Karpas-422 (cell line): ENCODE measurements at regions not wholly inside any gene's neighbourhood (a gene's known extent, or its start where the extent isn't known, plus 50 kb on each side); places are given as distances from the start of the nearest gene placed in this dataset.
A peak's percentile ranks its signal among the peaks of the same experiment; 100 is the strongest.

Experiments
- DNase-seq: peaks from one replicate; pipeline ENCODE4 v3.0.0-alpha.2; 2015
- H2AFZ ChIP-seq: fragments of 200-600 bp; sonication (generic); 2 replicates; pipeline ENCODE4 v1.6.1; 2014; ENCODE audit warnings: antibody characterized with exemption, low read length, mixed read lengths
- H3K27ac ChIP-seq: fragments of 200-600 bp; sonication (generic); 2 replicates; pipeline ENCODE4 v1.5.1; 2014; ENCODE audit warnings: mild to moderate bottlenecking, low read length, moderate library complexity
- H3K27me3 ChIP-seq: fragments of 200-600 bp; sonication (generic); 2 replicates; pipeline ENCODE4 v1.6.1; 2014; ENCODE audit warnings: low read length, mixed read lengths
- H3K36me3 ChIP-seq: fragments of 200-600 bp; sonication (generic); 2 replicates; pipeline ENCODE4 v1.6.1; 2014; ENCODE audit warnings: low read length, mixed read lengths; ENCODE audit not compliant: insufficient read depth
- H3K4me1 ChIP-seq: fragments of 200-600 bp; sonication (generic); 2 replicates; pipeline ENCODE4 v1.6.1; 2014; ENCODE audit warnings: mild to moderate bottlenecking, low read length, mixed read lengths
- H3K4me2 ChIP-seq: fragments of 200-600 bp; sonication (generic); 2 replicates; pipeline ENCODE4 v1.6.1; 2014; ENCODE audit warnings: low read length, low read depth, mild to moderate bottlenecking; ENCODE audit not compliant: poor library complexity, severe bottlenecking
- H3K4me3 ChIP-seq: fragments of 200-600 bp; sonication (generic); 2 replicates; pipeline ENCODE4 v1.5.1; 2014; ENCODE audit warnings: mild to moderate bottlenecking, antibody characterized with exemption, low read length, mixed read lengths
- H3K79me2 ChIP-seq: fragments of 200-600 bp; sonication (generic); 2 replicates; pipeline ENCODE4 v1.6.1; 2014; ENCODE audit warnings: mild to moderate bottlenecking, low read length, mixed read lengths
- H3K9ac ChIP-seq: fragments of 200-600 bp; sonication (generic); 2 replicates; pipeline ENCODE4 v1.6.0; 2014; ENCODE audit warnings: low read length
- H3K9me2 ChIP-seq: fragments of 200-600 bp; sonication (generic), shearing (Covaris generic); replicated peaks from 2 replicates; pipeline ENCODE4 v1.6.0; 2014; ENCODE audit warnings: mild to moderate bottlenecking, low read length, moderate library complexity; ENCODE audit not compliant: insufficient read depth
- H3K9me3 ChIP-seq: fragments of 300-700, 200-600 bp; sonication (generic); 2 replicates; pipeline ENCODE4 v1.6.1; 2014; ENCODE audit warnings: low read length, mixed read lengths
- H4K20me1 ChIP-seq: fragments of 200-600 bp; sonication (generic); 2 replicates; pipeline ENCODE4 v1.6.1; 2014; ENCODE audit warnings: mild to moderate bottlenecking, antibody characterized with exemption, low read length, low read depth; ENCODE audit not compliant: insufficient read depth

GRCh38 chr7:81604075-81604807 lies 165.6 kb downstream of the HGF start:
- Histone ChIP-seq H3K9me2 (no peaks in the 10 kb centered on the region), H3K4me3 (no peak overlapping the region), H3K27ac (no peak overlapping the region), H3K9ac (no peak overlapping the region), H3K9me3 (peaks cover 44% of the 10 kb centered on the region), H3K4me2 (no peak overlapping the region), H4K20me1 (no peaks in the 10 kb centered on the region), H2AFZ (no peak overlapping the region), H3K79me2 (no peaks in the 10 kb centered on the region), H3K27me3 (no peaks in the 10 kb centered on the region), H3K4me1 (no peaks in the 10 kb centered on the region), H3K36me3 (no peaks in the 10 kb centered on the region)
- DNase-seq = no peak

GRCh38 chr7:81600608-81601007 lies 169.2 kb downstream of the HGF start:
- Histone ChIP-seq H3K27ac (no peak overlapping the region), H3K4me2 (no peak overlapping the region), H4K20me1 (no peaks in the 10 kb centered on the region), H2AFZ (no peak overlapping the region), H3K9me2 (no peaks in the 10 kb centered on the region), H3K4me3 (no peak overlapping the region), H3K9ac (no peak overlapping the region), H3K9me3 (peaks cover 43% of the 10 kb centered on the region), H3K36me3 (no peaks in the 10 kb centered on the region), H3K4me1 (no peaks in the 10 kb centered on the region), H3K79me2 (no peaks in the 10 kb centered on the region), H3K27me3 (no peaks in the 10 kb centered on the region)
- DNase-seq = no peak

- Histone ChIP-seq H3K9me2 (no peaks in the 10 kb centered on the region), H3K4me3 (no peak overlapping the region), H3K79me2 (no peaks in the 10 kb centered on the region), H3K4me2 (no peak overlapping the region), H2AFZ (no peak overlapping the region), H3K27ac (no peak overlapping the region), H4K20me1 (no peaks in the 10 kb centered on the region), H3K4me1 (no peaks in the 10 kb centered on the region), H3K9me3 (peaks cover 30% of the 10 kb centered on the region), H3K9ac (no peak overlapping the region), H3K36me3 (no peaks in the 10 kb centered on the region), H3K27me3 (no peaks in the 10 kb centered on the region)
- DNase-seq = no peak
These were observed 170.9 kb downstream of the HGF start for GRCh38 chr7:81598951-81599350.

- H3K4me2 ChIP-seq = no peak overlapping the region
- H3K4me1 ChIP-seq = no peaks in the 10 kb centered on the region
- H3K9me3 ChIP-seq = peaks cover 14% of the 10 kb centered on the region; the same call in 1 of the 2 replicates
- H4K20me1 ChIP-seq = no peaks in the 10 kb centered on the region
- no peak overlapping the region for H2AFZ ChIP-seq
- H3K27me3 ChIP-seq = no peaks in the 10 kb centered on the region
- H3K9ac ChIP-seq = no peak overlapping the region
- no peak for DNase-seq
- H3K9me2 ChIP-seq = no peaks in the 10 kb centered on the region
- H3K36me3 ChIP-seq = no peaks in the 10 kb centered on the region
- H3K27ac ChIP-seq = no peak overlapping the region
- H3K79me2 ChIP-seq = no peaks in the 10 kb centered on the region
- no peak overlapping the region for H3K4me3 ChIP-seq
These were observed 175.1 kb downstream of the HGF start for GRCh38 chr7:81594767-81595166.

GRCh38 chr7:81590131-81590530 lies 179.7 kb downstream of the HGF start:
- H3K27ac ChIP-seq = no peak overlapping the region
- no peak overlapping the region for H3K4me2 ChIP-seq
- H3K79me2 ChIP-seq = no peaks in the 10 kb centered on the region
- H3K9ac ChIP-seq = no peak overlapping the region
- H3K4me3 ChIP-seq = no peak overlapping the region
- H3K4me1 ChIP-seq = no peaks in the 10 kb centered on the region
- H4K20me1 ChIP-seq = no peaks in the 10 kb centered on the region
- no peaks in the 10 kb centered on the region for H3K27me3 ChIP-seq
- H3K9me3 ChIP-seq = peaks cover 15% of the 10 kb centered on the region
- DNase-seq = no peak
- H3K9me2 ChIP-seq = no peaks in the 10 kb centered on the region
- no peaks in the 10 kb centered on the region for H3K36me3 ChIP-seq
- no peak overlapping the region for H2AFZ ChIP-seq

- no peak for DNase-seq
- no peaks in the 10 kb centered on the region for H4K20me1 ChIP-seq
- H3K9me2 ChIP-seq = no peaks in the 10 kb centered on the region
- H3K4me3 ChIP-seq = no peak overlapping the region
- H3K79me2 ChIP-seq = no peaks in the 10 kb centered on the region
- no peaks in the 10 kb centered on the region for H3K27me3 ChIP-seq
- no peaks in the 10 kb centered on the region for H3K36me3 ChIP-seq
- no peak overlapping the region for H3K27ac ChIP-seq
- no peak overlapping the region for H2AFZ ChIP-seq
- no peak overlapping the region for H3K9ac ChIP-seq
- H3K9me3 ChIP-seq = peaks cover 35% of the 10 kb centered on the region
- no peaks in the 10 kb centered on the region for H3K4me1 ChIP-seq
- no peak overlapping the region for H3K4me2 ChIP-seq
These were observed 185.2 kb downstream of the HGF start for GRCh38 chr7:81584667-81585066.

- no peak overlapping the region for H2AFZ ChIP-seq
- H3K4me1 ChIP-seq = no peaks in the 10 kb centered on the region
- H3K9me2 ChIP-seq = no peaks in the 10 kb centered on the region
- no peaks in the 10 kb centered on the region for H3K36me3 ChIP-seq
- H4K20me1 ChIP-seq = no peaks in the 10 kb centered on the region
- H3K4me2 ChIP-seq = no peak overlapping the region
- no peak overlapping the region for H3K4me3 ChIP-seq
- H3K27ac ChIP-seq = no peak overlapping the region
- peaks cover 36% of the 10 kb centered on the region for H3K9me3 ChIP-seq
- H3K9ac ChIP-seq = no peak overlapping the region
- no peaks in the 10 kb centered on the region for H3K79me2 ChIP-seq
- H3K27me3 ChIP-seq = no peaks in the 10 kb centered on the region
- DNase-seq = no peak
These were observed 185.8 kb downstream of the HGF start for GRCh38 chr7:81583882-81584533.

GRCh38 chr7:81583090-81583489 lies 186.8 kb downstream of the HGF start:
- Histone ChIP-seq H3K4me1 (no peaks in the 10 kb centered on the region), H4K20me1 (no peaks in the 10 kb centered on the region), H3K27me3 (no peaks in the 10 kb centered on the region), H2AFZ (no peak overlapping the region), H3K9me2 (no peaks in the 10 kb centered on the region), H3K27ac (no peak overlapping the region), H3K36me3 (no peaks in the 10 kb centered on the region), H3K9me3 (peaks cover 36% of the 10 kb centered on the region), H3K79me2 (no peaks in the 10 kb centered on the region), H3K9ac (no peak overlapping the region), H3K4me3 (0 out of 2 replicates have a peak overlapping the region, but pooled peaks have one; percentile 12), H3K4me2 (no peak overlapping the region)
- no peak for DNase-seq
